ENCODE measurements at regions not wholly inside any gene's neighbourhood (a gene's known extent, or its start where the extent isn't known, plus 50 kb on each side); places are given as distances from the start of the nearest gene placed in this dataset.
"Not testable (repeated sequence)": the region's sequence is repeated elsewhere in the genome, so short reads cannot be mapped to it uniquely, and the experiment has no call there.

DNA sequence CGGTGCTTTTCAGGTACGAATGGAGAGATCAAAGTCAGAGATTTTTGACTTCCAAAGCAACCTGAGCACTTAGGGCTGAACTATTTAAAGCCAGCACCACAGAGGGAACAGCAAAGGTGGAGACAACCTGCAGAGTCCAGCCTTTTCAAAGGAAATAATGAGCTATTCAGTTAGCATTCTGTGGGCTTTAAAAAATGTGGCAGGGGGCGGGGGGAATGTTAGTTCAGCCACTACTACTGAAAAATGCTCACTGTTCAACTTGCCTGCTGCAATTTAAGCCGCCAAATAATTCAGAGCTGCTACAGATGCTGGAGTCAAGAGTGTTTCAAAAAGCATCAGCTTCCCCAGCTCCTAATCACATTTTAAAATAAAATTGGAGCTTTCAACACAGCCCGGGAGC, 473.3 kb upstream of the PLXNA2 start:
- no peak for DNase-seq (ENCODE audit: low read depth)

- DNase-seq (ENCODE audit: low read depth) = no peak
Observed at GRCh38 chr1:208722592-208722991, 478.4 kb upstream of the PLXNA2 start.

- DNase-seq (ENCODE audit: low read depth) = no peak
Observed at GRCh38 chr1:208724079-208724478, 479.9 kb upstream of the PLXNA2 start.

DNA sequence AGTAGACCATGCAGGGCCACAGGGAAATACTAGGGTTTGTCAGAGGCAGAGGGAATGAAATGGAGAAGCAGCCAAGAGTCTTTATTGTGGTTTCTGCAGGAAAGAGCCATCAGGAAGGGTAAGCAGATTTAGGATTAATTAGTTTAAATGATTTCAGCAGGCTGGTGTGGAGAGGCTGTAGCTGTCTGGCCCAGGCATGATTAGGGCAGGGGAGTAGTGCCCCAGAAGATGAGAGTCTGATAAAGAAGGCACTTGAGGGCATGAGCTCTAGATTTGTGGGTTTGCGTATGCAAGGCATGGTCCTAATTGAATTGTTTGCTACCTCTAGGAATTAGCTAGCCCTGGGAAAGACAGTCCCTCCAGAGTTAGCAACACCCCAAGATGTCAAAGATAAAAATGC, 484.6 kb upstream of the PLXNA2 start:
- DNase-seq (ENCODE audit: low read depth) = no peak

DNA sequence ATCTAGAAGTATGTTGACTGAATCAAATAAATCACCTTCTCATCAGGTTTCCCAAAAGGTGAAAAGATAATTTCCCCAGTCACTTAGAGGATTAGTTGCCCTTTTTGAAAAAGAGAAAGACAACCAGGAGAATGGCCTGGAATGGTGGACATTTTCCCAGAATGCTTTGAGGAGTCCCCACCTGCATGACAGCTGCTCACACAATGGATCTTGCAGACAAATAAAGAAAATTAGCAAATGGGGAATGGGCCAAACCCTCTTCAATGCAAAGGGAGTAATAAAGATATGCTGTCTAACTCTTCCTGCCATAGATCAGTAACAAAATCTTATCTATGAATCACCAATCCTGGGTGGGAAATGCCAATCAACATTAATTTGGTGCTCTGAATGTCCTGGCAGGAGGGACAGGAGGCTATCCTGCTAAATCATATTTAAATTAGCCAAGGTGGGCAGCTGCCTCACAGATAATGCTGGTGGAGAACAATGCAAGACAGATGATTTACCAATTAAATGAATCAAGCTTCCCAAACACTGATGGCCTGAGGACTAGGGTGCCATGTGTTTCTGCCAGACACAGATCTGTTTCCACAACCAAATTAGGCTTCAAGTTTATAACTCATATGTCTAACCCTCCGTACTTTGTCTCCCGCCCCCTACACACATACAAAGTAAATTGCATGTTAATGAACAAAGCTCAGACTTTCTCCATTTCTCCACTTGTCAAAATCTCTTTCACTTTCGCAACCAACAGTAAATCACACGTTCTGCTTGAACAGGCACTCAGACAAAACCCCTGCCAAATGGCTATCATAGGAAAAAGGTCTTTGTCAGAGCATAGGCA, 488.0 kb upstream of the PLXNA2 start:
- no peak for DNase-seq (ENCODE audit: low read depth)

DNA sequence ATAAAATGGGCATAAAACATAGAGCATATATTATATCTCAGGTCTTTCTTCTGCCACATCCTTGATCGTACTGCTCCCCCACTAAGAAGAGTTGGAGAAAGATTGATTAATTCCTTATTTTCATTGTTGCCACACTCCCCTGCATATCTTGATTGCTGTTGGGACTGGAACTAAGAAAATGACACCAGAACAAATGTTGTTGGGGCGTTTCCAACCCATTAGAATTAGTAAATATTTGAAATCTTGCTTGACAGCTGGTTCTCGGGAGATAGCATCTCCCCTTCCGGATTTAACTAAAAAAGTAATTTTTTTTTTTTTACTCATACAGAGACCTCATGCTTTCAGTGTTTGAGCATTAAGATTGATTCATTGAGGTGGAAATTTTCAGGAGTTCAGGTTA, 493.0 kb upstream of the PLXNA2 start:
- DNase-seq (ENCODE audit: low read depth) = no peak

DNA sequence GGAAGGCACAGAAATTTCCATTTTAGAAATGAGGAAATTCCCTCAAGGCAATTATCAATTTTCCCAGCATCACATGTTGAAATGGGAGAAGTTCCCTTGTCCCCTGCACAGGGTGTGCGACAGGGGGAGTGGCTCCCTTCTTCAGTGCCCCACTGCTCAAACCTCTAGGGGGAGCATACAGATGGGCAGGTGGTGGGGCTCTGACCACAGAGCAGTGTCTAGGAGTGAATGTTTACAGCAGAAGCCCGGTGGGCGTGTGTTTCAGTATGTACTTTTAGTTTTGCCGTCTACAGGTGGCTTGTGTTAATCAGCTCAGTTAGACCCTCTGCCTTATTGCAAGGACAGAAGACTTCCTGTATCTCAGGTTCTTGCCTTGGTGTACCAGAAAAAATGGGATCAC, 493.7 kb upstream of the PLXNA2 start:
- DNase-seq (ENCODE audit: low read depth) = no peak

DNA sequence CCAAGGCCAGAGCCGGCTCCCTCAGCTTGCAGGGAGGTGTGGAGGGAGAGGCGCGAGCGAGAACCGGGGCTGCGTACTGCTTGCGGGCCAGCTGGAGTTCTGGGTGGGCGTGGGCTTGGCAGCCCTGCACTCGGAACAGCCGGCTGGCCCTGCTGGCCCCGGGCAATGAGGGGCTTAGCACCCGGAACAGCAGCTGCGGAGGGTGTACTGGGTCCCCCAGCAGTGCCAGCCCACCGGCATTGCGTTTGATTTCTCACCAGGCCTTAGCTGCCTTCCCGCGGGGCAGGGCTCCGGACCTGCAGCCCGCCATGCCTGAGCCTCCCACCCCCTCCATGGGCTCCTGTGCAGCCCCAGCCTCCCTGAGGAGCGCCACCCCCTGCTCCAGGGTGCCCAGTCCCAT, 495.5 kb upstream of the PLXNA2 start:
- not testable (repeated sequence) for DNase-seq (ENCODE audit: low read depth)

GRCh38 chr1:208741296-208741695, 497.1 kb upstream of the PLXNA2 start:
- no peak for DNase-seq (ENCODE audit: low read depth)

- DNase-seq (ENCODE audit: low read depth) = no peak
Observed at GRCh38 chr1:208743361-208743760, 499.2 kb upstream of the PLXNA2 start.

DNA sequence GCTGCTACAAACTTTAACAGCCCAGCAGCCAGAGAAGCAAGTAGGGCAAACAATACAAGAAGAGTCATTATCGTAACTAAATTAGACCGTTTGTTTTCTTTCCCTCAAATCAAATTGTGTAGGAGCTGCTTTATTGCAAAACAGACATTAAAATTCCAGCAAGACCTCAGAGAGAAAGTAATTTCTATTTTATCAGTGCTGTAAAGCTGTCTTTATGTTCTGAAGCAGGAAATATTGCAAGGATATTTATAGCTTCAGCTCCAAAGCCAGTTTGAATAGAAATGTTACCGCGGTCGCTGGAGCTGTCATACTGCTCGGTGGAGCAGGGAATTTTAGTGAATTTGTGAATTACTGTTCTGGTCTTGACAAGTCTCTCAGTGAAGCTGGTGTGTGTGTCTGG, 503.8 kb upstream of the PLXNA2 start:
- no peak for DNase-seq (ENCODE audit: low read depth)

DNA sequence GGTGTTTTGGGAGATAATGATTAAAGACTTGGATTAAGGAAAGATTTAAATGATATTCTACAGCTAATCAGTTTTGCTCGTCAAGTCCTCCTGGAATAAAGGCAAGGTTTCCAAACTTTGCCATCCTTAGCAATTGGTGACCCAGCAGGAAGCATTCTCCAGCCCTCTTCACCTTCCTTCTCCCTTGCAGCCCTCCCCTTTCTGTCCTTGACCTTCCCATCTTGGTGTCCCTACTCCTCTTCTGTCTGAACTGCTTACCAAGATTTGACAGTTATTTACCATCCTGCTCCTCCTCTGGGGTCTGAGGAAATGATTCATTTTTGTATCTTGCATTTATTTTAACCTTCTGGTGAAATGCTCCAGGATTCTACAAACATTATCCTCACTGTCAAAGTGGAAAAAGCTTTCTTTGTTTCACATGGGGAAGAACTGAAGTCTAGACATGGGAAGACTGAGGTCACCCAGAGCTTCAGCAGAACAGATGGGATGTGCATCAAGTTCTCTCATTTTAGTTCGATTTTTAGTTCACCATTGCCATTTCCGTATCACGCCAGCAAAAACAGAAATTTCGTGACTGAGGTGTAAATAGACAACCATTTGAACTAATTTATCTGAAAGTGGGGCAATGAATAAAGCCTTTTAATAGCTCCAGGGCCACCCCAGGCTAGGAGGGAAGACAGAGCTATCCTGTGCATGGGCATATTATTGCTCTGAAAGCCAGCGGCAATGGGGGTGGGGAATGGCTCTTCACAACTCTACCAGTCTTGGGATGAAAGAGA, 504.4 kb upstream of the PLXNA2 start:
- no peak for DNase-seq (ENCODE audit: low read depth)

DNA sequence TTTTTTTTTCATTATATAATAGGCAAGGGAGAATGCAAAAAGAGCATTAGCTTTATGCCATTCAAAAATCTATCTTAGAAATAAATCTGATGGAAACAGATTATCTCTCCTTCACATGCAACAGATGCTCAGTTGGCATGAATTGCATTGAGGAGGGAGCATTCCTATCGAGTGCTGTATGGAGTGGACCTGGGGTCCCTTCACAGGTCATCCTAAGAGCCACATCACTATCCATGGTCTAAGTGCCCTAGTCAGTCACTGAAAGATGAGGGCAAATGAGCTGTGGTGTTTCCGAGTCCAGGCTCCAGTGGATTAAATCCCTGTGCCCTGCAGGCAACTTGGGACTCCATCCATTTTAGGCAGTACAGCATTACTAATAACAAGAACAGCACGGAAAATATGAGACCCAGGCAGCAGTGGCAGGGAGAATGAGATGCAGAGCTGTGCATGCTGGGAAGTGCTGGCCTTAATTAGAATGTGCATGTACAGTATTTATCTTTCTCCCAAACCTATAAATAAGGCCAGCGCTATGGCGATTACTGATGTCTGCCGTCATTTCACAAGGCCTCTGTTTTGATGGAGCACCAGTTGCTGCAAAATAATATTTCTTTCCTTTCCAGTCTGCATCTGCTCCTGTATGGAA, 512.3 kb upstream of the PLXNA2 start:
- DNase-seq (ENCODE audit: low read depth) = no peak

DNA sequence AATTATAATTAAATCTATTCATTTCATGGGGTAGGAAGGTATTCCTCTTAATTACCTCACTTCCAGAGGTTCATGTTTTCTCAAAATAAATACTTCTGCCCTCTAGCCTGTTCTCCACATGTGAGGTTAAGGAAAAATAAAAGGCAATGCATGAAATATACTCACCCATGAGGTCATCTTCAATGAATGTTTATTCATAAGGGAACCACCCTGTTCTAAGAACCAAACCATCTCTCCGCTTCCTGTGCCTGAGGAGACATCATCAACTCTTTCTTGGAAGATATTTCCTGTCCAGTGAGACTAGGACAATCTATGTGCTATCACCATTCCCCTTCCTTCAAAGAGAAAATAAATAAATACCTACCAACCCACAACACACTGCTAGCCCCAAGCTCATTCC, 513.7 kb upstream of the PLXNA2 start:
- no peak for DNase-seq (ENCODE audit: low read depth)

DNA sequence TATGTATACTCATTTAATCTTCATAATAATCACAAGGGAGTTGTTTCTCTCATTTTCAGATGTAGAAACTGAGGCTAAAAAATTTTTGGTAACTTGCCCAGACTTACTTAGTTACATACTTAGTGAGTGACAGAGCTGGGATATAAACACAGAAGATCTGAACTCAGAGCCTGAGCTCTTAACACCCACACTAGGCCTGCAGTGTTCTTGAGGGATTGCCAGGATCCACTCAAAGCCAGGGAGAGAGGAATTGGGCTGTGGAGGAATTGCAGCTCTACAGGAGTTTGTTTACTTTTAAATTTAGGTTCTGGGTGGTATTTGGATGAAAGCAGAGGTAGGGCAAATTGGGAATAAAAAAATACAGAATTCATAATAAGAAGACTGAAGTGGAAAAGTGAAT, 515.1 kb upstream of the PLXNA2 start:
- DNase-seq (ENCODE audit: low read depth) = no peak

DNA sequence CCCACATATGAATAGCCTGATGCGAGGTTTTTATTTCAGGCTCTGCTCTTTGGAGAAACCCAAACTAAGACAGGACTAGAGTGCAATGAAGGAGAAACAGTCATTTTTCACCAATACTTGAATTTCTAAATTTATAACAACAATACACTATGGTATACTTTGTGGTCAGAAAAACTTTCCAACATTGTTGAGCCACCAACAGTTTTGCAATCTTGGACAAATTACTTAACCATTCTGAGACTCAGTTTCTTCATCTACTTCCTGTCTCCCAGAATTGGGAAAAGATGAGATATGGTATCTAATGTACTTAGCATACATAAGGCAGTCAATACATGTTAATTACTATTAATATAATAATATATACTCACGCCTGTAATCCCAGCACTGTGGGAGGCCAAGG, 519.8 kb upstream of the PLXNA2 start:
- no peak for DNase-seq (ENCODE audit: low read depth)

- no peak for DNase-seq (ENCODE audit: low read depth)
Observed at GRCh38 chr1:208766832-208767231, 522.6 kb upstream of the PLXNA2 start.

DNA sequence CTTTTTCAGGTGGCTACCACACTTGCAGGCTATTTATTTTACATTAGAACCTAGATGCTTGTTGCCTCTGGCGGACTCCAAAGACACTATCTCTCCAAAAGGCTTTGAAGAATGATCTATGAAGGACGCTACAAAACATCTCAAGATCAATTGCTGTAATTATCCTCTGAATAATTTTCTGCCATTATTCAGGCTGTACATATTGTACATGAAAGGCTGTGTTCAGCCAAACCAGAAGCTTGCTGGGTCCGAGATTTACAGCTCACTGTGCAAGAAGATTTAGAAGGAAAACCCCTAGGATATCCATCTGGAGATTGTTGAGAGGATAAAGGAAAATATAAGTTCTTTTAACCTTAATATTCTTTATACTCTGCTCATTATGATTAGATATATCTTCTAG, 523.6 kb upstream of the PLXNA2 start:
- DNase-seq (ENCODE audit: low read depth) = no peak

GRCh38 chr1:208772891-208773290, 528.7 kb upstream of the PLXNA2 start:
- DNase-seq (ENCODE audit: low read depth) = no peak

- no peak for DNase-seq (ENCODE audit: low read depth)
Observed at GRCh38 chr1:208775841-208776240, 531.7 kb upstream of the PLXNA2 start.

DNA sequence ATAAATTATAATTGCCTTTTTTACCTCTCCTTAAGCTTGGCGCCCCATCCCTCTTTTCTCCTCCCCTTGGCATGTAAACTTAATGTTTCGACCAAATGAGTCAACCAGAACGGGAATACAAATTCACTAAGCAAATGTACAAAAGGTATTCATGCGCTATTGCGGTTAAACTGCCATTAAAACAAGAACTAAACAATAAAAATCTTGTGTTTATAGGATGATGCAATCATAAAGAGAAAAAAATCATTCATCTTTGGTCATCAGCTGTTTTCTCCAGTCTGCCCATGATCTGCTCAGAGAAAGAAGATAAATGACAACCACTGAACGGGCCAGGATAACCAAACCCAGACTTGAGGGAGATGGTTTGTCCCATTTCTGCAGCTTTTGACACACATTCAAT, 534.2 kb upstream of the PLXNA2 start:
- no peak for DNase-seq (ENCODE audit: low read depth)

- no peak for DNase-seq (ENCODE audit: low read depth)
Observed at GRCh38 chr1:208781391-208782045, 537.3 kb upstream of the PLXNA2 start.

- no peak for DNase-seq (ENCODE audit: low read depth)
Observed at GRCh38 chr1:208782186-208782585, 538.0 kb upstream of the PLXNA2 start.
